GM18868 (cell line): ENCODE measurements at regions not wholly inside any gene's neighbourhood (a gene's known extent, or its start where the extent isn't known, plus 50 kb on each side); places are given as distances from the start of the nearest gene placed in this dataset.

Experiments
- ATAC-seq: cut with Tn5 transposase; IDR thresholded peaks from one replicate; pipeline ENCODE4 v1.9.1; 2021; ENCODE audit warnings: mild to moderate bottlenecking, moderate library complexity; ENCODE audit not compliant: unreplicated experiment

GRCh38 chr14:101408077-101408831 lies 153.0 kb upstream of the DIO3 start:
- no peak for ATAC-seq

GRCh38 chr14:101409006-101409543 lies 152.2 kb upstream of the DIO3 start:
- ATAC-seq, result no peak

GRCh38 chr14:101410126-101410525 lies 151.2 kb upstream of the DIO3 start:
- ATAC-seq, result no peak

- ATAC-seq, result no peak
Measured at GRCh38 chr14:101411151-101411550, 150.1 kb upstream of the DIO3 start.

GRCh38 chr14:101411779-101412178 lies 149.5 kb upstream of the DIO3 start:
- no peak for ATAC-seq

GRCh38 chr14:101412739-101413138 lies 148.6 kb upstream of the DIO3 start:
- no peak for ATAC-seq

- ATAC-seq, result no peak
Measured at GRCh38 chr14:101417434-101417833, 143.9 kb upstream of the DIO3 start.

GRCh38 chr14:101418601-101419000 lies 142.7 kb upstream of the DIO3 start:
- ATAC-seq, result no peak

GRCh38 chr14:101426466-101426865 lies 134.8 kb upstream of the DIO3 start:
- ATAC-seq, result no peak

- ATAC-seq, result no peak
Measured at GRCh38 chr14:101428409-101428808, 132.9 kb upstream of the DIO3 start.

GRCh38 chr14:101435546-101435945 lies 125.7 kb upstream of the DIO3 start:
- ATAC-seq, result no peak

GRCh38 chr14:101439023-101439422 lies 122.3 kb upstream of the DIO3 start:
- no peak for ATAC-seq

GRCh38 chr14:101440496-101440895 lies 120.8 kb upstream of the DIO3 start:
- no peak for ATAC-seq

- no peak for ATAC-seq
Measured at GRCh38 chr14:101441710-101442109, 119.6 kb upstream of the DIO3 start.

GRCh38 chr14:101442451-101442850 lies 118.8 kb upstream of the DIO3 start:
- no peak for ATAC-seq

- no peak for ATAC-seq
Measured at GRCh38 chr14:101444116-101444515, 117.2 kb upstream of the DIO3 start.

- ATAC-seq, result no peak
Measured at GRCh38 chr14:101445278-101445677, 116.0 kb upstream of the DIO3 start.

GRCh38 chr14:101446387-101446969 lies 114.8 kb upstream of the DIO3 start:
- ATAC-seq, result no peak

- ATAC-seq, result no peak
Measured at GRCh38 chr14:101449114-101449513, 112.2 kb upstream of the DIO3 start.

GRCh38 chr14:101451166-101451565 lies 110.1 kb upstream of the DIO3 start:
- no peak for ATAC-seq

GRCh38 chr14:101453225-101453624 lies 108.1 kb upstream of the DIO3 start:
- ATAC-seq, result no peak

GRCh38 chr14:101454229-101454628 lies 107.1 kb upstream of the DIO3 start:
- no peak for ATAC-seq
